ENCODE measurements at regions not wholly inside any gene's neighbourhood (a gene's known extent, or its start where the extent isn't known, plus 50 kb on each side); places are given as distances from the start of the nearest gene placed in this dataset.

DNA sequence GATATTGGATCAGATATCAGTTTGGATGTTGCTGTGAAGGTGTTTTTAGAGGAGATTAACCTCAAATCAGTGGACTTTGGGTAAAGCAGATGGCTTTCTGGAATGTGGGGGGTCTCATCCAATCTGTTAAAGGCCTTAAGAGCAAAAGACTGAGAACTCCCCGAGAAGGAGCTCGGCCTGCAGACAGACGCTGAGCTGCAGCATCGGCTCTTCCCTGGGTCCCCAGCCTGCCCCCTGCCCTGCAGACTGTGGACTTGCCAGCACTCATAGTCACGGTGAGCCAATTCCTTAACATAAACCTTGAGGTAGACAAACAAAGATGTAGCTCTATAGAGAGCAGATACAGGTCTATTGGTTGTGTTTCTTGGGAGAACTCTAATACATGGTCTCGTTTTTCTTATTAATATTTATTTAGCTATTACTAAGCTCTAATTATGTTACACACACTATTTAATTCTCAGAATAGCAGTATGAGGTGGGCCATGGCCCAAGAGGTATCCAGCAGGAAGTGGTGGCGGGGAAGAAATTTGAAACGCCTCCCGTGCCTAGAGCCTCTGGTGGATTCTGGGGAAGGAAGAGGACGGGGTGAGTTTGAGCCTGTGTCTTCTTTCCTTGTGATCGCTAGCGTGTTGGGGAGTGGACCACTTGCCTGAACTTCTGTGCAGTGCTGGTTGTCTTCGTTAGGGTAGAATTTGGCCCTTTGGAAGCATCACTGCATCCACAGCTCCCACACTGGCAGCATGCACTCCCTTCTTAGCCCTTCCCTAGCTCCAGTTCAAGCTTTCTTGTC is 305.3 kb downstream of the TEX29 start:
- TF ChIP-seq, protein P1, sequence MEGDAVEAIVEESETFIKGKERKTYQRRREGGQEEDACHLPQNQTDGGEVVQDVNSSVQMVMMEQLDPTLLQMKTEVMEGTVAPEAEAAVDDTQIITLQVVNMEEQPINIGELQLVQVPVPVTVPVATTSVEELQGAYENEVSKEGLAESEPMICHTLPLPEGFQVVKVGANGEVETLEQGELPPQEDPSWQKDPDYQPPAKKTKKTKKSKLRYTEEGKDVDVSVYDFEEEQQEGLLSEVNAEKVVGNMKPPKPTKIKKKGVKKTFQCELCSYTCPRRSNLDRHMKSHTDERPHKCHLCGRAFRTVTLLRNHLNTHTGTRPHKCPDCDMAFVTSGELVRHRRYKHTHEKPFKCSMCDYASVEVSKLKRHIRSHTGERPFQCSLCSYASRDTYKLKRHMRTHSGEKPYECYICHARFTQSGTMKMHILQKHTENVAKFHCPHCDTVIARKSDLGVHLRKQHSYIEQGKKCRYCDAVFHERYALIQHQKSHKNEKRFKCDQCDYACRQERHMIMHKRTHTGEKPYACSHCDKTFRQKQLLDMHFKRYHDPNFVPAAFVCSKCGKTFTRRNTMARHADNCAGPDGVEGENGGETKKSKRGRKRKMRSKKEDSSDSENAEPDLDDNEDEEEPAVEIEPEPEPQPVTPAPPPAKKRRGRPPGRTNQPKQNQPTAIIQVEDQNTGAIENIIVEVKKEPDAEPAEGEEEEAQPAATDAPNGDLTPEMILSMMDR (IDR thresholded peaks at IDR 0.05), result no peak
- no peak for TF ChIP-seq POLR2A (IDR thresholded peaks at IDR 0.05)

Measured in ovary (tissue), 3 donors.